Progenitor cell of endocrine pancreas (in vitro differentiated cells): ENCODE measurements at regions not wholly inside any gene's neighbourhood (a gene's known extent, or its start where the extent isn't known, plus 50 kb on each side); places are given as distances from the start of the nearest gene placed in this dataset.

Experiments
- DNase-seq: peaks from one replicate; pipeline ENCODE4 v3.0.0; 2021; ENCODE audit warnings: low spot score; ENCODE audit not compliant: unreplicated experiment
- H3K27ac Mint-ChIP-seq: 2 replicates; pipeline ENCODE4 v1.8.0; 2021; ENCODE audit warnings: mild to moderate bottlenecking, moderate library complexity, mixed read lengths
- H3K27me3 Mint-ChIP-seq: 2 replicates; pipeline ENCODE4 v1.8.0; 2021; ENCODE audit warnings: mixed read lengths
- H3K36me3 Mint-ChIP-seq: 2 replicates; pipeline ENCODE4 v1.8.0; 2022; ENCODE audit warnings: mixed read lengths; ENCODE audit not compliant: insufficient read depth
- H3K4me1 Mint-ChIP-seq: 2 replicates; pipeline ENCODE4 v1.8.0; 2021; ENCODE audit warnings: low read depth, mixed read lengths
- H3K4me3 Mint-ChIP-seq: 2 replicates; pipeline ENCODE4 v1.8.0; 2021; ENCODE audit warnings: low read depth, mild to moderate bottlenecking, moderate library complexity, mixed read lengths
- H3K9me3 Mint-ChIP-seq: 2 replicates; pipeline ENCODE4 v1.8.0; 2021; ENCODE audit warnings: low read depth, mixed read lengths
- TF ChIP-seq, protein P1 (sequence below): fragments of 200-600 bp; sonication (generic); IDR thresholded peaks from one replicate; pipeline ENCODE4 v1.5.0; 2021; ENCODE audit warnings: antibody characterized with exemption, mild to moderate bottlenecking; ENCODE audit not compliant: unreplicated experiment

DNA sequence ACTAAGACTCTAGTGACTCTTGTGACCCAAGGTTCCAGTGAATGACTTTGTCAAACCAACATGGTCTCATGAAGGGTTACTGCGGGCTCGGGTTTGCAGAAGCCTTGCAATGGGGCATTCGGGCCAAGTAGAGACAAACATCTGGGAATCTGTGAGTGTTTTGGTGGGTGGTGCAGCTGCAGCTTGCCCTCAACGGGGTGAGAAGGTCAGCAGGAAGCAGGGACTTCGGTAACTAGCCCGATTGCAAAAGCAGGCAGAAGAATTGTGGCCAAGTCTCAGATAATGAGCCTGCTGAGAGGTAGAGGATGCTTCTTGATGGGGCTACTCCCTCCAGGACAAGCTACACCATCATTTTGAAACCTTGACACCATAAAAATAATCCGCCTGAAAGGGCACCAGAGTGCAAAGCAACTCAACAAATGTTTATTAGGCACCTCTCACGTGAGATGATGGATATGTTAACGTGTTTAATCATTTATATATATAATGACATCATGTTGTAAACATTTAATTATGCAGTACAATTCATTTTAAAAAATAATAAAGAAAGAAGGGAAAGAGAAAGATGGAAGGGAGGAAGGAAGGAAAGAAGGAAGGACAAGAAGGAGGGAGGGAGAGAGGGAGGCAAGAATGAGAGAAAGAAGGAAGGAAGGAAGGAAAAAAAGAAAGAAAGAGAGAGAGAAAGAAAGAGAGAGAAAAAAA is 263.9 kb upstream of the IGF1R start:
- H3K36me3 Mint-ChIP-seq, result no peaks in the 10 kb centered on the region
- peaks cover 13% of the 10 kb centered on the region for H3K27me3 Mint-ChIP-seq
- no peak for DNase-seq
- H3K4me1 Mint-ChIP-seq, result no peaks in the 10 kb centered on the region
- H3K9me3 Mint-ChIP-seq, result peaks cover 8% of the 10 kb centered on the region
- TF ChIP-seq, protein P1, sequence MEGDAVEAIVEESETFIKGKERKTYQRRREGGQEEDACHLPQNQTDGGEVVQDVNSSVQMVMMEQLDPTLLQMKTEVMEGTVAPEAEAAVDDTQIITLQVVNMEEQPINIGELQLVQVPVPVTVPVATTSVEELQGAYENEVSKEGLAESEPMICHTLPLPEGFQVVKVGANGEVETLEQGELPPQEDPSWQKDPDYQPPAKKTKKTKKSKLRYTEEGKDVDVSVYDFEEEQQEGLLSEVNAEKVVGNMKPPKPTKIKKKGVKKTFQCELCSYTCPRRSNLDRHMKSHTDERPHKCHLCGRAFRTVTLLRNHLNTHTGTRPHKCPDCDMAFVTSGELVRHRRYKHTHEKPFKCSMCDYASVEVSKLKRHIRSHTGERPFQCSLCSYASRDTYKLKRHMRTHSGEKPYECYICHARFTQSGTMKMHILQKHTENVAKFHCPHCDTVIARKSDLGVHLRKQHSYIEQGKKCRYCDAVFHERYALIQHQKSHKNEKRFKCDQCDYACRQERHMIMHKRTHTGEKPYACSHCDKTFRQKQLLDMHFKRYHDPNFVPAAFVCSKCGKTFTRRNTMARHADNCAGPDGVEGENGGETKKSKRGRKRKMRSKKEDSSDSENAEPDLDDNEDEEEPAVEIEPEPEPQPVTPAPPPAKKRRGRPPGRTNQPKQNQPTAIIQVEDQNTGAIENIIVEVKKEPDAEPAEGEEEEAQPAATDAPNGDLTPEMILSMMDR, result no peak
- no peak overlapping the region for H3K4me3 Mint-ChIP-seq
- H3K27ac Mint-ChIP-seq, result no peak overlapping the region

DNA sequence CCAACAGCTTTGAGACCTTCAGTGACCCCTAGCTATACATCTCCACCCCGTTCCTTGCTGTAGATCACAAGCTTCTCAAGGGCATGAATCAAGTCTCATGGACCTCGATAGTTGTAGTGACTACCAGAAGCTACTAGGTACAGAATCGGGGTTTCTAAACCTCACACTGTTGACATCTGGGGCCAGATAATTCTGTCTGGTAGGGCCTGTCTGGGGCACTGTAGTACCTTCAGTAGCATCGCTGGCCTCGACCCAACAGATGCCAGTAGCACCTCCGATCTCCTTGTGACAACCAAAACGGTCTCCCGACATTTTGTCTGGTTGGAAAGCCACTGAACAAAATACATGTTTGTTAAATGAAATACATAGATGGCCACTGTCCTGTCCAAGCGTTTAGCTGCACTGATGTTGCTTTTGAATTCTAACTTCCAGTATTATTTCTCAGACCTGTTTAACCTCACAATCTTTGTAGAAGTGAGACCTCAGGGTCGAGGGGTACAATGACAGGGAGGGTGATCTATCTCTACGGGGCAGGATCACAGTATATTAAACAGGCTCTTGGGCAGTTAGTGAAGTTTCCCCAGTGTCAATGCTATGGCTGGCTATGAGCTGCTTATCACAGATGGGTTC is 262.5 kb upstream of the IGF1R start:
- H3K27ac Mint-ChIP-seq, result no peak overlapping the region
- no peaks in the 10 kb centered on the region for H3K4me1 Mint-ChIP-seq
- peaks cover 2% of the 10 kb centered on the region for H3K9me3 Mint-ChIP-seq
- DNase-seq, result no peak
- H3K4me3 Mint-ChIP-seq, result no peak overlapping the region
- TF ChIP-seq, protein P1, result no peak
- H3K36me3 Mint-ChIP-seq, result no peaks in the 10 kb centered on the region
- H3K27me3 Mint-ChIP-seq, result peaks cover 13% of the 10 kb centered on the region

DNA sequence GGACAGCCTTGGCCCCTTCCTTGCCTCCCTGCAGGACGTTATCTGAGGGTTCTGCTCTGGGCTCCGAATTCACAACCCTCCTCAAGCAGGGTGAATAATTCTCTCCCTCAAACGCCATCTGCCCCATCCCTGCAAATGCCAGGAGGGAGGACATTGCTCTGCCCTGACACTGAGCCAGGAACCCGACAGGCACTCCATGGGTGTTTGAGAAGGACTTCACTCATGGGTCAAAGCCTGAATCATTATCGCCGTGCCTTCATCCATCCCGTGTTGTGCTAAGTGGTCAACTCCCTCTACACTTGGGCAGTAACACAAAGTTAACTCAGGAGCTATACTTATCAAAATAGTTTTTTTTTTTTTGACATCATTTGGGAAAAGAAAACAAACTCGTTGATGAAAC is 261.8 kb upstream of the IGF1R start:
- H3K27me3 Mint-ChIP-seq, result peaks cover 13% of the 10 kb centered on the region
- no peaks in the 10 kb centered on the region for H3K4me1 Mint-ChIP-seq
- no peaks in the 10 kb centered on the region for H3K36me3 Mint-ChIP-seq
- TF ChIP-seq, protein P1, result no peak
- no peak overlapping the region for H3K4me3 Mint-ChIP-seq
- no peak for DNase-seq
- no peak overlapping the region for H3K27ac Mint-ChIP-seq
- peaks cover 2% of the 10 kb centered on the region for H3K9me3 Mint-ChIP-seq

DNA sequence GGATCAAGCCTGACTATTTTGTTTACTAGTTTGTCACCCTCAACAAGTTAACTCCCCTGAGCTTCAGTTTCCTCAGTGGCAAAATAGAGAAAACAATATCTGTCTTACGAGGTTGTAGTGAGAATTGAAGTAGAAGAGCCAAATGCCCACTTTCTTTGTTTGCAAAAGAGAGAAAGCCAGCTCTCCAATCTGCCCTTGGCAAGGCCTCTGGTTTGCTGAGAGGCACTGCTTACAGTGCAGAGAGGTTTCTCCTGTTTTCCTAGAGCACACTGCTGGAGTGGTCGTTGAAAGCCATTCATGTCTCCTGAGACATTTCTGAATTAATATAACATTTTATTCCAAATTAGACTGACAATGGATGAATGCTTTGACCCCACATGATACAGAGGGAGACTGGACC is 260.5 kb upstream of the IGF1R start:
- Mint-ChIP-seq H3K4me1 (no peaks in the 10 kb centered on the region), H3K27me3 (peaks cover 13% of the 10 kb centered on the region), H3K4me3 (no peak overlapping the region), H3K27ac (no peak overlapping the region), H3K9me3 (peaks cover 2% of the 10 kb centered on the region), H3K36me3 (no peaks in the 10 kb centered on the region)
- no peak for DNase-seq
- TF ChIP-seq, protein P1, result no peak

DNA sequence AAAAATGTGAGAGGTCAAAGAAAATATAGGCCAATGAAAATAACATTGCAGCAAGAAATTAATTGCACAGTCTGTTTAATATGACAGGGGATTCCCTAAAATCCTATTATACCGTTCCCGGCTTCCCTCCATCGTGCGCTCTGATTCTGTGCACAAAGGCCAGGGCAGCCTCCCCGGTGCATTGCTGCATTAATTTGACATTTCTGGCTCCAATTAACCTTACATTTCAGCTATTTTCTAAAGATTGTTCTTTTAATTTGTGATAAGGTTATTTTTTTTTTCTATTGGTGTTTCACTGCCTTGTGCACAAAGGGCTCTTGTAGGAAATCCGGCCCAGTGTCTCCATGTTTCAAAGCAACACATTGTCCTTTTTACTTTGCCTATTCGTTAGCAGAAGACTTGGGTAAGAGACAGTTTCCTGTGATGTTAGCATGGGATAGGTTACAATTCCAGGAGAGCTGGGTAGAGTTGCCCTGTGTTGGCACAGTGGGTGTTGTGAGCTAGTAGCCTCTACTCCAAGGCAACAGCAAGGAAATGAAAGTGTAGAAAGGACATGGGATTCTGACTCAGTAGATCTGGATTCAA is 257.3 kb upstream of the IGF1R start:
- H3K27me3 Mint-ChIP-seq, result peaks cover 5% of the 10 kb centered on the region
- no peak for DNase-seq
- no peaks in the 10 kb centered on the region for H3K36me3 Mint-ChIP-seq
- H3K27ac Mint-ChIP-seq, result no peak overlapping the region
- peaks cover 1% of the 10 kb centered on the region for H3K4me1 Mint-ChIP-seq
- H3K9me3 Mint-ChIP-seq, result peaks cover 2% of the 10 kb centered on the region
- H3K4me3 Mint-ChIP-seq, result no peak overlapping the region
- TF ChIP-seq, protein P1, result no peak
